ENCODE measurements at regions not wholly inside any gene's neighbourhood (a gene's known extent, or its start where the extent isn't known, plus 50 kb on each side); places are given as distances from the start of the nearest gene placed in this dataset.

DNA sequence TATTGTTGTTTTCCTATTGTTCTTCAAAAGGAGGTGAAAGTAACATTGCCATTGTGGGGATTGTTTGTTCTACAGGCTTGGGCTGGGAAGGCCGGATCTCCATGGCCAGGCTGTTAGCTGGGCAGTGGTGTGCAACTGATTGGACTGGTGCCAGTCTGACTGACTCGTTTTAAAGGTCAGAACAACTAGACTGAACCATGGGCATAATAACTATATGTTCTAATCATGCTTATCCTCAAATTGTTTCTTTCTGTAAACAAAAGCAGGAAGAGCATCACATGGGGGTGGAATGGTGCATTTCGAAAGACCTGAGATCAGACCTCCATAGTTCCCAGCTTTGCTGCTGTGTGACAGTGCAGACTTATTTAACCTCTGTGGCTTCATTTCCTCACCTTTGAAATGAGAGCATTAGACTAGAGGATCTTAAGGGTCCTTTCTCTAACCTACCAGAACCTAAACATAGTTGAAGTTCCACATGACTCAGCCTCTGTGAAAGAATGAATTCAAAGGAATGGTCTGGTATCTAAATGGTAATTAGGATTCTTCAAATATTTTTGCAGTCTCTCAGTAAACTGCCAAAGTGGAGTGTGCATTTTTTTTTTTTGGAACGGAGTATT is 66.7 kb upstream of the PGRMC2 start:
- intact Hi-C loops (cut with DNase I), result loop anchor here in 1 of 2 donors (5.0 kb wide), 1 partner anchor 37 kb away; no protein-coding TSS in a partner anchor
- Histone ChIP-seq H3K4me3 (no peak overlapping the region), H3K36me3 (ENCODE audit: insufficient read depth in 1 of 2, low read depth in 1 of 2) (no peaks in the 10 kb centered on the region), H3K9me3 (no peaks in the 10 kb centered on the region), H3K27me3 (ENCODE audit: insufficient read depth in 3 of 3, low read length in 2 of 3) (no peaks in the 10 kb centered on the region), H3K4me1 (peaks cover 19% of the 10 kb centered on the region), H3K27ac (no peak overlapping the region)
- TF ChIP-seq, protein P1, sequence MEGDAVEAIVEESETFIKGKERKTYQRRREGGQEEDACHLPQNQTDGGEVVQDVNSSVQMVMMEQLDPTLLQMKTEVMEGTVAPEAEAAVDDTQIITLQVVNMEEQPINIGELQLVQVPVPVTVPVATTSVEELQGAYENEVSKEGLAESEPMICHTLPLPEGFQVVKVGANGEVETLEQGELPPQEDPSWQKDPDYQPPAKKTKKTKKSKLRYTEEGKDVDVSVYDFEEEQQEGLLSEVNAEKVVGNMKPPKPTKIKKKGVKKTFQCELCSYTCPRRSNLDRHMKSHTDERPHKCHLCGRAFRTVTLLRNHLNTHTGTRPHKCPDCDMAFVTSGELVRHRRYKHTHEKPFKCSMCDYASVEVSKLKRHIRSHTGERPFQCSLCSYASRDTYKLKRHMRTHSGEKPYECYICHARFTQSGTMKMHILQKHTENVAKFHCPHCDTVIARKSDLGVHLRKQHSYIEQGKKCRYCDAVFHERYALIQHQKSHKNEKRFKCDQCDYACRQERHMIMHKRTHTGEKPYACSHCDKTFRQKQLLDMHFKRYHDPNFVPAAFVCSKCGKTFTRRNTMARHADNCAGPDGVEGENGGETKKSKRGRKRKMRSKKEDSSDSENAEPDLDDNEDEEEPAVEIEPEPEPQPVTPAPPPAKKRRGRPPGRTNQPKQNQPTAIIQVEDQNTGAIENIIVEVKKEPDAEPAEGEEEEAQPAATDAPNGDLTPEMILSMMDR (IDR thresholded peaks at IDR 0.05), result no peak
- 48 to 50% (median 48%) methylated on average over 4 of the region's 4 CpGs for WGBS, 3 donors
- ATAC-seq, result no peak
- no peak for DNase-seq

DNA sequence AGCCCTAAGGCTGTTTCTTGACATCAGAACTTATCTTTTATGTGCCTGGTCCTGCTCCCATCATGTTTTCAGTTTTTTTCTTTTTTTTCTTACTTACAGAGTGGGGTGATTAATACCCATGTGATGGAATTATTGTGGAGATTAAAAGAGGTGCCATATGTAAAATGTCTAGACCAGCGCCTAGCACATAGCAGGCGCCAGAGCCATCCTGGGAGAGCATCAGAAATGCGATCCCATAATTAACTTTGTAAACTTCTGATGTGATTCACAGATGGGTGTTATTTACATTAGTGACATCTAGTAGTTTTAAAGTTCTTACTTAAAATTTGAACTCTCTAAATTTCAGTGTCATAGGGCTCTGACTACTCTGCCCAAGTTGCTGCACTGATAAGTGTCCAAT is 66.2 kb upstream of the PGRMC2 start:
- TF ChIP-seq, protein P1 (IDR thresholded peaks at IDR 0.05), result no peak
- WGBS, 3 donors, result 90 to 97% (median 95%) methylated on average over 3 of the region's 3 CpGs
- Histone ChIP-seq H3K4me1 (peaks cover 14% of the 10 kb centered on the region), H3K9me3 (no peaks in the 10 kb centered on the region), H3K4me3 (no peak overlapping the region), H3K36me3 (ENCODE audit: insufficient read depth in 1 of 2, low read depth in 1 of 2) (no peaks in the 10 kb centered on the region), H3K27me3 (ENCODE audit: insufficient read depth in 3 of 3, low read length in 2 of 3) (no peaks in the 10 kb centered on the region), H3K27ac (no peak overlapping the region)
- no peak for ATAC-seq
- no peak for DNase-seq
- intact Hi-C loops (cut with DNase I), result loop anchor here in 1 of 2 donors (5.0 kb wide), 1 partner anchor 36 kb away; no protein-coding TSS in a partner anchor

DNA sequence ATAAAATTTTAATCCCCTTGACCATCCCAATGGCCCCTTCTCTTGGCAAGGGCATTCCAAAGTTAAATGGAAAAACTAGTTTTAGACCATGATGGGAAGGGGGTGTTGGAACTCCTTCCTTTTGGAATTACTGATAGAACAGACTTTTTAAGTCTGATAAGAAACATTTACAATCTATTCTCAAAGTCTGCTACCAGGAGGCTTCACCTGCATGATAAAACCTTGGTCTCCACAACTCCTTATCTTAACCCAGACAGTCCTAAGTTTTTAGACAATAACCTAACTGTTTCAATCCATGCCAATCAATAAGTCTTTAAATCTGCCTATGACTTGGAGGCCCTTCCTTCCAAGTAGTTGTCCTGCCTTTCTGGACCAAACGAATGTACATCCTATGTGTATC is 63.9 kb upstream of the PGRMC2 start:
- no peak for DNase-seq
- Histone ChIP-seq H3K4me3 (no peak overlapping the region), H3K27ac (no peak overlapping the region), H3K27me3 (ENCODE audit: insufficient read depth in 3 of 3, low read length in 2 of 3) (no peaks in the 10 kb centered on the region), H3K36me3 (ENCODE audit: insufficient read depth in 1 of 2, low read depth in 1 of 2) (no peaks in the 10 kb centered on the region), H3K9me3 (no peaks in the 10 kb centered on the region), H3K4me1 (peaks cover 14% of the 10 kb centered on the region)
- no peak for ATAC-seq
- WGBS, 3 donors, result 88 to 93% (median 92%) methylated on average over 1 of the region's 1 CpG
- TF ChIP-seq, protein P1 (IDR thresholded peaks at IDR 0.05), result no peak
- intact Hi-C loops (cut with DNase I), result loop anchor here in 1 of 2 donors (5.0 kb wide), 1 partner anchor 34 kb away; no protein-coding TSS in a partner anchor

DNA sequence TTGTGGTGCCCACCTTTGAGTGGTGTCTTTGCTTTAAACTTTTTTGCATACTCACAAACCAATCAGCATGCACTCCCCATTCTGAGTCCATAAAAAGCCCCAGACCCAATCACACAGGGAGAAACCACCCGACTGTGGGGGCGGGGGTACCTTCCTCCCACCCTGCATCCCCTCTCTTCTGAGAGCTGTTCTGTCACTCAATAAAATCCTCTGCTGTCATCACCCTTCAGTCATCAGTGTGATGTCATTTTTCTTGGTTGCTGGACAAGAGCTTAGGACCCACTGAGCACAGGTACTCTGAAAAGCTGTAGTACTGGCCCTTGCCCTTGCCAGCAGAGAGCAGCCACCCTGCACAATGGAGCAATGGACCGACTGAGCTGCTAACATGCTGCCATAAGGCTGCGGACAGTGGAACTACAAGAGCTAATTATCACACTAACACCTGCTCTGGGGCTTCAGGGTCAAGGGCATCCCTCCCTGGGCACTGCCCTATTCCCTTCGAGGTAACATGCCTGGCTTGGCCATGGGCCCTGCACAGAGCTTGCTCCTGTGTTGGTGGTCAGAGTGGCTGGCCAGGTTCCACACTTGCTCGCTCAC is 62.9 kb upstream of the PGRMC2 start:
- DNase-seq (no peak), ATAC-seq (no peak)
- Histone ChIP-seq H3K9me3 (no peaks in the 10 kb centered on the region), H3K27me3 (ENCODE audit: insufficient read depth in 3 of 3, low read length in 2 of 3) (no peaks in the 10 kb centered on the region), H3K4me3 (no peak overlapping the region), H3K36me3 (ENCODE audit: insufficient read depth in 1 of 2, low read depth in 1 of 2) (no peaks in the 10 kb centered on the region), H3K4me1 (peaks cover 14% of the 10 kb centered on the region), H3K27ac (no peak overlapping the region)
- intact Hi-C loops (cut with DNase I), result loop anchor here in 1 of 2 donors (5.0 kb wide), 1 partner anchor 33 kb away; no protein-coding TSS in a partner anchor
- TF ChIP-seq, protein P1 (IDR thresholded peaks at IDR 0.05), result no peak
- 67 to 73% (median 70%) methylated on average over 6 of the region's 6 CpGs for WGBS, 3 donors
